KMS-11 (cell line): ENCODE measurements at regions not wholly inside any gene's neighbourhood (a gene's known extent, or its start where the extent isn't known, plus 50 kb on each side); places are given as distances from the start of the nearest gene placed in this dataset.

ENCODE experiments used
- H2AFZ ChIP-seq: fragments of 200-600 bp; sonication (generic); 2 replicates; pipeline ENCODE4 v1.6.1; 2016; ENCODE audit warnings: antibody characterized with exemption, mixed run types, low read depth
- H3K27ac ChIP-seq: fragments of 200-600 bp; sonication (generic); 2 replicates; pipeline ENCODE4 v1.6.1; 2016; ENCODE audit warnings: mild to moderate bottlenecking, mixed run types
- H3K27me3 ChIP-seq: fragments of 200-600 bp; sonication (generic); 2 replicates; pipeline ENCODE4 v1.6.1; 2017; ENCODE audit warnings: mild to moderate bottlenecking, low read depth, mixed run types, moderate library complexity; ENCODE audit not compliant: insufficient read depth
- H3K36me3 ChIP-seq: fragments of 200-600 bp; sonication (generic); 2 replicates; pipeline ENCODE4 v1.6.1; 2017; ENCODE audit warnings: mild to moderate bottlenecking, mixed run types; ENCODE audit not compliant: insufficient read depth
- H3K4me1 ChIP-seq: fragments of 200-600 bp; sonication (generic); 2 replicates; pipeline ENCODE4 v1.6.1; 2016; ENCODE audit warnings: mild to moderate bottlenecking, low read depth, mixed run types; ENCODE audit not compliant: poor library complexity, severe bottlenecking
- H3K4me2 ChIP-seq: fragments of 200-600 bp; sonication (generic); 2 replicates; pipeline ENCODE4 v1.7.0; 2016; ENCODE audit warnings: mild to moderate bottlenecking, mixed run types
- H3K4me3 ChIP-seq: fragments of 200-600 bp; sonication (generic); IDR thresholded peaks from 2 replicates; pipeline ENCODE4 v1.6.1; 2017; ENCODE audit warnings: low read depth, low read length, mixed read lengths; ENCODE audit not compliant: insufficient read depth
- H3K79me2 ChIP-seq: fragments of 200-600 bp; sonication (generic); 2 replicates; pipeline ENCODE4 v1.6.1; 2016; ENCODE audit warnings: low read depth, mixed run types; ENCODE audit not compliant: insufficient read depth
- H3K9ac ChIP-seq: fragments of 200-600 bp; sonication (generic); 2 replicates; pipeline ENCODE4 v1.6.1; 2016; ENCODE audit warnings: mild to moderate bottlenecking, mixed run types
- H4K20me1 ChIP-seq: fragments of 200-600 bp; sonication (generic); 2 replicates; pipeline ENCODE4 v1.6.1; 2016; ENCODE audit warnings: mild to moderate bottlenecking, mixed run types; ENCODE audit not compliant: insufficient read depth
- CTCF ChIP-seq: fragments of 200-600 bp; sonication (generic); conservative IDR thresholded peaks from 2 replicates; pipeline ENCODE4 v1.6.1; 2017; ENCODE audit warnings: low read depth, mild to moderate bottlenecking, antibody characterized with exemption, low read length, moderate library complexity, mixed read lengths

- no peak overlapping the region for H3K4me2 ChIP-seq
- H3K9ac ChIP-seq: no peak overlapping the region
- no peaks in the 10 kb centered on the region for H3K27me3 ChIP-seq
- H3K79me2 ChIP-seq: no peaks in the 10 kb centered on the region
- no peak for TF ChIP-seq CTCF
- no peak overlapping the region for H3K4me3 ChIP-seq
- peaks cover 46% of the 10 kb centered on the region for H3K4me1 ChIP-seq
- H3K36me3 ChIP-seq: no peaks in the 10 kb centered on the region
- H3K27ac ChIP-seq: no peak overlapping the region
- H2AFZ ChIP-seq: no peak overlapping the region
- H4K20me1 ChIP-seq: no peaks in the 10 kb centered on the region
These were observed 341.8 kb downstream of the ZNF326 start for GRCh38 chr1:90336552-90337324.

GRCh38 chr1:90335558-90335957, 340.6 kb downstream of the ZNF326 start:
- Histone ChIP-seq H3K4me2 (no peak overlapping the region), H3K9ac (no peak overlapping the region), H4K20me1 (no peaks in the 10 kb centered on the region), H3K27ac (no peak overlapping the region), H3K27me3 (no peaks in the 10 kb centered on the region), H3K79me2 (no peaks in the 10 kb centered on the region), H3K4me1 (peaks cover 35% of the 10 kb centered on the region), H3K4me3 (no peak overlapping the region), H3K36me3 (no peaks in the 10 kb centered on the region), H2AFZ (no peak overlapping the region)
- TF ChIP-seq CTCF: no peak

- Histone ChIP-seq H3K79me2 (no peaks in the 10 kb centered on the region), H4K20me1 (no peaks in the 10 kb centered on the region), H3K4me2 (no peak overlapping the region), H3K4me1 (peaks cover 20% of the 10 kb centered on the region), H3K27me3 (no peaks in the 10 kb centered on the region), H2AFZ (no peak overlapping the region), H3K9ac (no peak overlapping the region), H3K27ac (no peak overlapping the region), H3K36me3 (no peaks in the 10 kb centered on the region), H3K4me3 (no peak overlapping the region)
- TF ChIP-seq CTCF: no peak
These were observed 339.2 kb downstream of the ZNF326 start for GRCh38 chr1:90334137-90334536.

GRCh38 chr1:90325168-90325567, 330.3 kb downstream of the ZNF326 start:
- Histone ChIP-seq H2AFZ (no peak overlapping the region), H3K4me2 (no peak overlapping the region), H3K36me3 (no peaks in the 10 kb centered on the region), H3K27ac (no peak overlapping the region), H3K4me3 (no peak overlapping the region), H4K20me1 (no peaks in the 10 kb centered on the region), H3K4me1 (no peaks in the 10 kb centered on the region), H3K27me3 (no peaks in the 10 kb centered on the region), H3K9ac (no peak overlapping the region), H3K79me2 (no peaks in the 10 kb centered on the region)
- no peak for TF ChIP-seq CTCF
